GM21423 (cell line): ENCODE measurements at regions not wholly inside any gene's neighbourhood (a gene's known extent, or its start where the extent isn't known, plus 50 kb on each side); places are given as distances from the start of the nearest gene placed in this dataset.

Source experiments
- ATAC-seq: cut with Tn5 transposase; IDR thresholded peaks from one replicate; pipeline ENCODE4 v1.9.1; 2021; ENCODE audit warnings: mild to moderate bottlenecking, moderate library complexity; ENCODE audit not compliant: unreplicated experiment

GRCh38 chr5:158140120-158140731, 281.3 kb upstream of the CLINT1 start:
- ATAC-seq: no peak

- no peak for ATAC-seq
Observed at GRCh38 chr5:158139161-158139560, 280.2 kb upstream of the CLINT1 start.

DNA sequence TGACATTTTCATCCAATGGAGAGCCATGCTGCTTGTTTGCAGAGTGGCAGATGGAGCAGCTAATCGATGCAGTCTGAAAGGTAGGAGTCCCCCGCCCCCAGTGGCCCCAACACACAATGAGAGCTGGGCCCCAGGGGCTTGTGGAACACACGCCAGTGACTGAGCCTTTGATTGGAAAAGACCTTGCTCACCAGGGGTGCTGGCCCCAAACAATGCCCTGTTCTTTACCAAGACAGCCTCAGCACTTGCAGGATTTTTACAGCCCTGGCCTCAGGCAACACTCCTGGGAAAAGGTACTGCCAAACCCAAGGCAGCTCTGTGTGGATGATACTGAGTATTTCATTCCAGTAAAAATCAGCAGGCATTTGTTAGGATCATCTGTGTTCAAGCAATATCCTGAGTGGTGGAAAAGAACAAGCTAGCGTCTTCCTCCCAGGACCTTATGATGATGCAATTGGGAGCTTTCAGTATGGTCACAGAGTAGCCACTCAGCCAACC, 276.8 kb upstream of the CLINT1 start:
- ATAC-seq: no peak

GRCh38 chr5:158133369-158133768, 274.4 kb upstream of the CLINT1 start:
- no peak for ATAC-seq

GRCh38 chr5:158127536-158127935, 268.6 kb upstream of the CLINT1 start:
- no peak for ATAC-seq

DNA sequence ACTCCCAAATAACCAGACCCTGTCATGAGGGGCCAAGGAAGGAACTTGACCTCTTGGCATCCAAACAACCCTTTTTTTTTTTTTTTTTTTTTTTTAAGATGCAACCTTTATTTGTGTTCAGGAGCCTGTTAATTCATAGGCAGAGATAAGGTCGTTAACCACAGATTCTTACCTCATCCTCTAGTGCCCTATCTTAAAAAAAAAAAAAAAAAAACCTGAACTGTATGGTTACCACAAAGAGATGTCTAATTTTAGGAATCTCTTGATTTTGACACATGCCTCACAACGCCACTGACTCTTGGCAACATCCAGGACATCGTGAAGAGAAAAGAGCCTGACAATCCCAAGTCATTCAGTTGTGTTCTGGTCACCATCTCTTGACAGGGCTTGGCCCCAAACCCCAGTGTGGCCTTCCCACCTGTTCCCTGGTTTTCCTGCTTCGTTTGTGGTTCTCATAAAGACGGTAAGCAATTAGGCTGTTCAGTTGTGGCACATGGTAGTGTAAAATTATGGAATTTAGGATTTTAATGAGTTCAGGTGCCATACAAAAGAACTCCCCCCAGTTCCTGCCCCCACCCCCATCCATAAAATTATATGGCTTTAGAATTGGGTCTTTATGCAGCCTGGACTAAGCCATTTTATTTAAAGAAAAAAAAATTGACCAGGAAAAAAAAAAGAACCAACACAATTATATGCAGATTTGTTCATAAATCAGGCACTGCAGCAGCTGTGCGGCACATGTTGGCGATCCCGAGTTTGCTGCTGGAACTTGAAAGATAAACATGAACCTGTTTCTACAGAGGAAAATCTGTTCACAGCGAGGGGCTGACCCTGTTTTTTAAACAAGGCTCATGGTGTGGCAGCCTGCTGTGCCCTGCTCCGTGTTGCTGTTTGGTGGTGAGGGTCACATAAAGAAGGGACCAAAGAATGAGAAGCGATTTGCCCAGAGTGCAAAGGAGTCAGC, 267.8 kb upstream of the CLINT1 start:
- no peak for ATAC-seq

- ATAC-seq: no peak
Observed at GRCh38 chr5:158124606-158125316, 265.8 kb upstream of the CLINT1 start.

DNA sequence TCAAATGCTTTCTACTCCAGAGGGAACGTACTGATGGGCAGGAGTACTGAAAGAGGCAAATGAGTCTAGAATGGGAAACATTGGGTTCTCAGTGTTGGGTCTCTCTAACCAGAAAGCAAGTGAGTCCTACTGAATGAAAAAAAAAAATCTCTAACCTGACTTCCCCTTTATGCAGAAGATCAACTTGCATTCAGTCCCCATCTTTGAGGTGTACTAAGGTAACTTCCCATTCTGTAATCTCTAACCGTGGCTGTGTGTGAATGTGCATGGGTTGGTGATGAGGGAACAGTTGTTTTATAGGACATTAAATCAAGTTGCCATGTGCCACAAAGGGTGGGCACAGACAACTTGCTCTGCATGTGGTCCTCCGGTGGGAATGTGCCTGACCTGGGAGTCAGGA, 264.6 kb upstream of the CLINT1 start:
- ATAC-seq: no peak

GRCh38 chr5:158121678-158122077, 262.7 kb upstream of the CLINT1 start:
- ATAC-seq: no peak

- no peak for ATAC-seq
Observed at GRCh38 chr5:158120760-158121159, 261.8 kb upstream of the CLINT1 start.

DNA sequence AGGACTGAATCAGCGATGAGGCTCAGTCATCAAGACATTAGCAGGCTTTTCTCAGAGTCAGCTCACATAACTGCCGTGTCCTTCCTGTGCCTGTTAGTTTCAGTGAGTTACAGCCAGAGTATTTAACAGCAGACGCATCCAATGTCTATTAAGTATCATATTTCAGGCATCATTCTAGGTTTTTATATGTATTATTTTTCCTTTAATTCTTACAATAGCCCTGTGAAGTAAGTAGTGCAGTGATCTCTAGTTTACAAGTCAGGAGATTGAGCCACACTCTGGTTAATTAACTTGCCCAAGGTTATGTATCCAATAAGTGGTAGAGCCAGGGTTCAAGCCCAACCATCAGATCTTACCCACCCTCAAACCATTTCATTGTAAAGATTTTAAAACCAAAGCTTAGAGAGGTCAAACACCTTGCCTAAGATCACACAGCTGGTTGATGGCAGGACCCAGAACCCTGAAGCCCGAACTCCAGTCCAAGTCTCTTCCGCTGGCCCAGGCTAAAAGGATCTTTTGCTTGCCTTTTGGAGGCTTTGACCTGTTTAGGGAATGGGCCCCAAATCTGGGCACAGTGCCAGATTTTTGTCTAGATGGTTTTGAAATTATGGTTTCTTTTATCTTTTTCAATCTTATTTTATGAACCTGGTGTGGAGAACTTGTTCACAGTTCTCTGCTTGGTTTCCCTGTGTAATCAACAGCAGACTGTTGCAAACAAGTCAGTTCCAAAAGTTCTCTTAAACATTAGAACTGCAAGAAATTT, 261.2 kb upstream of the CLINT1 start:
- ATAC-seq: no peak

DNA sequence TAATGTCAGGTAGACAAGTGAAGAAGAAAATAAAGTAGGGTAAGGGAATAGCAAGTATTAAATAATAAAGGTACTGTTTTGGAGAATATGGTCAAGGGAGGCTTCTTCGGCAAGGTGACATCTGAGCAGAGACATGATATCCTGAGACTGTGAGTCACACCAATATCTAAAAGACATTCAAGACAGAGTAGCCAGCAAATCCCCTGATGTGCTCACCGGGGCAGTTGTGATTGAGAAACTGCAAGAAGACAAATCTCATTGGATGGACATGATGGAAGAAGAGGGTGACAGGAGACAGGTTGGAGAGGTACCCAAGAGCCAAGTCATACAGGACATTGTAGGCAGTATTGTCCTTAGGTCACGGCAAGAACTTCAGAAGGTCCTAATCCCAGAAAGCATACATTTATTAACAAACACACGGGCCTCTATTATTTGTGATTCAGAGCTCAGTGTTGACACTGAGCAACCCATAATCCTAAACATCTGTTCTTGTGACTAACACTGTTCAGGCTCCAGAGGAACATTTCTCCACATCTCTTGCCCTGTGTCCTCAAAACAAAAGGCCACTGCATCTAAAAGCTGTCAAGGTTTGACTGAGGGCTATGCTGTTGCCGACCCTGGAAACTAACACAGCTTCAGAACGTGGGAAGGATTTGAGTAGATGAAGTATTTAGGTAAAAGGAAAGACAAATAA, 258.7 kb upstream of the CLINT1 start:
- no peak for ATAC-seq

- ATAC-seq: no peak
Observed at GRCh38 chr5:158116965-158117364, 258.0 kb upstream of the CLINT1 start.

DNA sequence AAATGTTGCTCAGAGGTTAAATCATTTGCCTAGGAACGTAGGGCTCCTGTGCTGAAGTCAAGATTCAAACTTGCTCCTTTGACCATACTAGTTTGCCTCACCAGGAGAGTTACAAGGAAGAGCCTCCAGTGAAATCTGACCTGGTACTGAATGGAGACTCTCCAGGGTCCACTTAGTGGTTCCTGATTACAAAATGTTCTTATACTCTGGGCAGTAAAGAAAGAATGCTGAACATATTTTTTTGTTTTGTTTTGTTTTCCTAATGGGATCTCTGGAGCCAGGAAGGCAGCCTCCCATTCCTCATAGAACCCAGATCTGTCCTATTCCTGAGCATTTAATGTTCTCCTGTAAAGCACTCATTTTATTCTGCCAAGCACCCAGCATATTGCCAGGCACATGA, 256.5 kb upstream of the CLINT1 start:
- no peak for ATAC-seq

DNA sequence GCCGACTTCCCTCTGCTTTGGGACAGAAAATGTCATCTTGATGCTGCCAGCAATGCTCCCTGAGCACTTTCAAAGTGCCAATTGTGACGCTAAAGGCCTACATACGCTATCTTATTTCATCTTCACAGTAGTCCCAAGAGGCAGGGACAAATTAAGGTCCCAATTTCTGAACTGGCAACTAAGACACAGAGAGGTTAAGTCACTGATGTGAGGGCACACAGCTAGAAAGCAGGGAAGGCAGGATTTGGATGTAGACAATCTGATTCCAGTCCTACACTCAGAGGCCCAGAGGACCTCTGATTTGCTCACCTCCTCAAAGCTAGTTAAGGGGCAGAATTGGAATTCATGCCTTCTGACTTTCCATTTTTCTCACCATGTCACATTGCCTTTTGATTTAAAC, 249.2 kb upstream of the CLINT1 start:
- ATAC-seq: no peak

- ATAC-seq: no peak
Observed at GRCh38 chr5:158100373-158100888, 241.5 kb upstream of the CLINT1 start.

DNA sequence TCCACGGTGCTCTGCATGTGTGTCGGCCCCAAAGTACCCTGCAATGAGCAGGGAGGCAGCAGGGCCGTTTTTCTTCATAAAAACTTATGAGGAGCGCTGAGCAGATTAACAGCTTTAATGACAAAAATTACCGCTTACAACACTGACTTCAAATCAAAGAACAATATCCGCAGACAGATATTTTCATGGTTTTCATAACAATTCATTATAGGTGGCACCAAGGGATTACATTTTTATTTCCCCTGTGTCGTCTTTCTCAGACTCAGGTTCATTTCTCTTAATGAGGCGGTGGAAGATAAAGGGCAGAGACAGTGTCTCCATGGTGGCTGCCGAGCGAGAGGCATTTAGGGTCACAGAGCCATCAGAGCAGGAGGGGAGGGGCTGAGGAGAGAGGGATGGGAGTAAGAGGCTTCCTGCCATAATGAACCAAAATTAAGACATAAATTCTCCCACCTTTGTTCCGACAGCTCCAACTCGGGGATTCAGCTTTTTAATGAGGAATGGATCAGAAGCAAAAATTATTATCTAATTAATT, 240.7 kb upstream of the CLINT1 start:
- ATAC-seq: no peak

DNA sequence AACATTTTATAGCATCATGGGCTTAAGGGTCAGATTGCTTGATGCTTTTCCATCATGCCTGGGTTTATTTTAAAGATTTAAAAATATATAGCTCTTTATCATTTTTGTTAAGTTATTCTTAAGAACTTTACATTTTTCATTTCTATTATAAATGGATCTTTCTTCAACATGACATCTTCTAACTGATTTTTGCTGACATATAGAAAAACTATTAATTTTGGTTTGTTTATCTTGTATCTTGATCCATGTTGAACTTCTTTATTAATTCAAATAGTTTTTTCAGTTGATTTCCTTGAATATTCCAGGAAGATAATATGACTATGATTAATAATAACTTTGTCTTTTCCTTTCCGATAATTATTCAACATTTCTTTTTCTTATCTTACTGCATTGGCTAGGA, 237.9 kb upstream of the CLINT1 start:
- no peak for ATAC-seq

GRCh38 chr5:158086856-158087255, 227.9 kb upstream of the CLINT1 start:
- no peak for ATAC-seq

- no peak for ATAC-seq
Observed at GRCh38 chr5:158084292-158084691, 225.3 kb upstream of the CLINT1 start.
